CD14-positive monocyte (primary cell): ENCODE measurements at regions not wholly inside any gene's neighbourhood (a gene's known extent, or its start where the extent isn't known, plus 50 kb on each side); places are given as distances from the start of the nearest gene placed in this dataset.

Source experiments
- DNase-seq, 3 donors: peaks; one replicate each; pipeline ENCODE4 v3.0.0-alpha.2; 2011 to 2022
- H2AFZ ChIP-seq: 2 replicates; pipeline ENCODE4 v1.6.0; 2012; ENCODE audit warnings: mild to moderate bottlenecking, low read depth, low read length, inconsistent platforms; ENCODE audit not compliant: insufficient read depth, poor library complexity, severe bottlenecking
- H3K27ac ChIP-seq, 2 donors: 1 replicate in 1 of 2; 2 replicates in 1 of 2; pipeline ENCODE4 v1.5.1; 2012 to 2013; ENCODE audit warnings: low read length in 2 of 2, control low read depth in 1 of 2, inconsistent platforms in 1 of 2, low read depth in 1 of 2, mild to moderate bottlenecking in 1 of 2
- H3K27me3 ChIP-seq, 2 donors: one replicate each; pipeline versions ENCODE4 v1.6.0 to v1.6.1; 2011 to 2013; ENCODE audit warnings: low read length in 2 of 2; ENCODE audit not compliant: control insufficient read depth in 2 of 2, insufficient read depth in 2 of 2
- H3K36me3 ChIP-seq, 2 donors: replicated peaks in 1 of 2; 1 replicate in 1 of 2; 2 replicates in 1 of 2; pipeline versions ENCODE4 v1.5.1 to v1.6.1; 2012 to 2013; ENCODE audit warnings: low read length in 2 of 2, control low read depth in 1 of 2, inconsistent platforms in 1 of 2, mild to moderate bottlenecking in 1 of 2; ENCODE audit not compliant: insufficient read depth in 2 of 2, control insufficient read depth in 1 of 2
- H3K4me1 ChIP-seq, 2 donors: 1 replicate in 1 of 2; 2 replicates in 1 of 2; pipeline versions ENCODE4 v1.5.1 to v1.6.1; 2012 to 2013; ENCODE audit warnings: low read length in 2 of 2, control low read depth in 1 of 2, inconsistent platforms in 1 of 2, mild to moderate bottlenecking in 1 of 2, moderate library complexity in 1 of 2; ENCODE audit not compliant: insufficient read depth in 2 of 2, control insufficient read depth in 1 of 2
- H3K4me2 ChIP-seq: replicated peaks from 2 replicates; pipeline ENCODE3; 2012; ENCODE audit warnings: low read length, moderate library complexity, mild to moderate bottlenecking; ENCODE audit not compliant: poor library complexity, severe bottlenecking; ENCODE audit errors: extremely low read depth
- H3K4me3 ChIP-seq, 3 experiments: fragments of 200-600 bp in 1 of 3; sonication (generic) in 1 of 3; replicated peaks in 1 of 3; 1 replicate in 2 of 3; 2 replicates in 1 of 3; pipeline ENCODE4 v1.5.1; 2011 to 2013; ENCODE audit warnings: low read length in 3 of 3, mild to moderate bottlenecking in 3 of 3, control low read depth in 2 of 3, low read depth in 2 of 3, inconsistent platforms in 1 of 3, moderate library complexity in 1 of 3
- H3K79me2 ChIP-seq: 2 replicates; pipeline ENCODE4 v1.6.0; 2012; ENCODE audit warnings: mild to moderate bottlenecking, control low read depth, inconsistent platforms, low read length, moderate library complexity; ENCODE audit not compliant: insufficient read depth
- H3K9ac ChIP-seq: 2 replicates; pipeline ENCODE4 v1.6.0; 2017; ENCODE audit warnings: low read length, mild to moderate bottlenecking; ENCODE audit not compliant: insufficient read depth, poor library complexity, severe bottlenecking
- H3K9me3 ChIP-seq, 2 donors: replicated peaks in 1 of 2; 1 replicate in 1 of 2; 2 replicates in 1 of 2; pipeline versions ENCODE4 v1.5.1 to v1.6.1; 2012 to 2013; ENCODE audit warnings: low read length in 2 of 2, control low read depth in 1 of 2; ENCODE audit not compliant: control insufficient read depth in 1 of 2, insufficient read depth in 1 of 2
- H4K20me1 ChIP-seq: 2 replicates; pipeline ENCODE4 v1.6.0; 2012; ENCODE audit warnings: mild to moderate bottlenecking, low read length, control low read depth, moderate library complexity; ENCODE audit not compliant: insufficient read depth
- H3K27ac Mint-ChIP-seq, 7 donors: one replicate each; pipeline ENCODE4 v1.8.0; 2020; ENCODE audit warnings: mild to moderate bottlenecking in 7 of 7, mixed read lengths in 7 of 7, moderate library complexity in 6 of 7, inconsistent platforms in 2 of 7
- H3K27me3 Mint-ChIP-seq, 3 donors: one replicate each; pipeline ENCODE4 v1.8.0; 2021 to 2022; ENCODE audit warnings: low read depth in 3 of 3, mild to moderate bottlenecking in 3 of 3, mixed read lengths in 3 of 3, moderate library complexity in 3 of 3, inconsistent platforms in 1 of 3
- H3K36me3 Mint-ChIP-seq, 2 donors: one replicate each; pipeline ENCODE4 v1.8.0; 2020; ENCODE audit warnings: mixed read lengths in 2 of 2, inconsistent platforms in 1 of 2, mild to moderate bottlenecking in 1 of 2
- H3K4me1 Mint-ChIP-seq: one replicate; pipeline ENCODE4 v1.8.0; 2020; ENCODE audit warnings: mild to moderate bottlenecking, mixed read lengths
- H3K4me3 Mint-ChIP-seq, 2 donors: one replicate each; pipeline ENCODE4 v1.8.0; 2020; ENCODE audit warnings: mild to moderate bottlenecking in 2 of 2, mixed read lengths in 2 of 2, moderate library complexity in 1 of 2
- H3K9me3 Mint-ChIP-seq, 7 donors: one replicate each; pipeline ENCODE4 v1.8.0; 2020 to 2022; ENCODE audit warnings: mixed read lengths in 7 of 7, mild to moderate bottlenecking in 6 of 7, moderate library complexity in 6 of 7, inconsistent platforms in 2 of 7
- CTCF ChIP-seq: fragments of 200-600 bp; IDR thresholded peaks from one replicate; pipeline ENCODE4 v1.8.0; 2022; ENCODE audit warnings: antibody characterized with exemption, mild to moderate bottlenecking
- WGBS: methylation state at CpG from one replicate; pipeline ENCODE4 v1.1.5; 2013; ENCODE audit warnings: missing lambda C conversion rate; ENCODE audit not compliant: insufficient coverage; 5-methylcytosine and 5-hydroxymethylcytosine counted together
- intact Hi-C, 2 donors: fragments of 100-400 bp; cut with micrococcal nuclease; formaldehyde crosslinking; loops; one replicate each; pipeline versions ENCODE4 v1.15.0 to v1.15.1; 2023

DNA sequence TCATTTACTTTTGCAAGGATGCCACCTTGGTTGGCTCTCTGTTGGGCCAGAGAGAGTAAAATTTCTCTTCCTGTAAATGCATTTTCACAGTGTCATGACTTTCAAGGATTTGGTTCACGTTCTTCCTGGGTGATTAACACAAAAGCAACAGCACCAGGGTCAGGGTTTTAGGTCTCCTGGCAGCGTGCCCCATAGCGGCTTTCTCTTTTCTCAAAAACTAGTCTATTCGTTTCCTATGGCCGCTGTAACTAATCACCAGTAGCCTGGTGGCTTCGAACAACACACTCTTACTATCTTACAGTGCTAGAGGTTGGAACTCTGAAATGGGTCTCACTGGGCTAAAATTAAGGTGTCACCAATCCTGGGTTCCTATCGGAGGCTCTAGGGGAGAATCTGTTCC lies 56.3 kb upstream of the ACMSD start:
- no peaks in the 10 kb centered on the region for H3K9me3 ChIP-seq
- WGBS, result 50% methylated on average over 2 of the region's 7 CpGs
- no peaks in the 10 kb centered on the region for H3K27me3 ChIP-seq
- Mint-ChIP-seq H3K9me3 (peaks cover 0 to 5% (median 3%) of the 10 kb centered on the region in 7 donors), H3K36me3 (no peaks in the 10 kb centered on the region), H3K27ac (no peak overlapping the region), H3K4me3 (no peak overlapping the region), H3K27me3 (peaks cover 0 to 4% (median 0%) of the 10 kb centered on the region in 3 donors), H3K4me1 (peaks cover 38% of the 10 kb centered on the region)
- no peak overlapping the region for H3K9ac ChIP-seq
- no peaks in the 10 kb centered on the region for H4K20me1 ChIP-seq
- no peak overlapping the region for H3K4me2 ChIP-seq
- H3K36me3 ChIP-seq, result no peaks in the 10 kb centered on the region
- DNase-seq, result no peak
- no peaks in the 10 kb centered on the region for H3K79me2 ChIP-seq
- peaks cover 22 to 40% of the 10 kb centered on the region in 2 donors for H3K4me1 ChIP-seq
- intact Hi-C loops, result no loop called here
- no peak overlapping the region for H3K4me3 ChIP-seq
- no peak for TF ChIP-seq CTCF
- H3K27ac ChIP-seq, result no peak overlapping the region
- H2AFZ ChIP-seq, result no peak overlapping the region

DNA sequence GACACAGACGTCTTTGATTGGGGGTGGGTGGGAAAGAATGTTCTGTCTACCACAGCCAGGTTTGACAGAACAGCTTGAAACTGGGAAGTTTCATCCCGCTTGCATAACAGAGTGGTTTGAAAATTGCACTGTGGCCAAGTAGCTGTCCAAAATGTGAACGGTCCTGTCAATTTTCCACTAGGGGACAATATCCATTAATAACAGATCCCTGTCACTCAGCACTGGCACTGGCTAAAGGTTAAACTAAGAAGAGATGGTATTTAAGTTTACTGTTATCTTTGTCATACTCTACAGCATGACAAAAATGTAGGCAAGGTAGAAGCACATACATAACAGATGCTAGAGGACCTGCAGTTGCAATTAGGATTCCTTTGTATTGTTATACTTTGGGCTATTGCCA lies 55.6 kb upstream of the ACMSD start:
- Histone ChIP-seq H3K27me3 (no peaks in the 10 kb centered on the region), H4K20me1 (no peaks in the 10 kb centered on the region), H3K4me3 (no peak overlapping the region), H3K9ac (no peak overlapping the region), H3K4me2 (no peak overlapping the region), H2AFZ (no peak overlapping the region), H3K4me1 (peaks cover 22 to 40% of the 10 kb centered on the region in 2 donors), H3K9me3 (no peaks in the 10 kb centered on the region), H3K36me3 (no peaks in the 10 kb centered on the region), H3K79me2 (no peaks in the 10 kb centered on the region), H3K27ac (no peak overlapping the region)
- TF ChIP-seq CTCF, result peak; percentile 71
- peak in 2 of 3 donors; percentile 71 to 78 for DNase-seq
- Mint-ChIP-seq H3K36me3 (no peaks in the 10 kb centered on the region), H3K9me3 (peaks cover 0 to 5% (median 3%) of the 10 kb centered on the region in 7 donors), H3K27ac (no peak overlapping the region), H3K27me3 (peaks cover 0 to 2% (median 0%) of the 10 kb centered on the region in 3 donors), H3K4me3 (no peak overlapping the region), H3K4me1 (peaks cover 38% of the 10 kb centered on the region)
- intact Hi-C loops, result no loop called here
- 0% methylated on average over 1 of the region's 3 CpGs for WGBS
